SK-N-SH (cell line): ENCODE measurements at regions not wholly inside any gene's neighbourhood (a gene's known extent, or its start where the extent isn't known, plus 50 kb on each side); places are given as distances from the start of the nearest gene placed in this dataset.
"Not testable (repeated sequence)": the region's sequence is repeated elsewhere in the genome, so short reads cannot be mapped to it uniquely, and the experiment has no call there.

ENCODE experiments used
- EZH2phosphoT487 ChIP-seq: fragments of 200-600 bp; sonication (generic); IDR thresholded peaks from 2 replicates; pipeline ENCODE4 v1.6.1; 2017; ENCODE audit warnings: low read depth, mixed run types, mild to moderate bottlenecking, antibody characterized with exemption, moderate library complexity, borderline replicate concordance
- NRF1 ChIP-seq: IDR thresholded peaks from 2 replicates; pipeline ENCODE4 v1.6.1; 2012; ENCODE audit warnings: low read depth, mild to moderate bottlenecking, low read length
- POLR2AphosphoS5 ChIP-seq: IDR thresholded peaks from 2 replicates; pipeline ENCODE4 v1.6.1; 2012; ENCODE audit warnings: low read depth, low read length
- REST ChIP-seq: IDR thresholded peaks from 2 replicates; pipeline ENCODE4 v1.6.1; 2012; ENCODE audit warnings: mild to moderate bottlenecking, low read depth, low read length, moderate library complexity
- SIN3A ChIP-seq: IDR thresholded peaks from 2 replicates; pipeline ENCODE4 v1.6.1; 2012; ENCODE audit warnings: low read depth, mild to moderate bottlenecking, low read length, moderate library complexity, borderline replicate concordance
- USF2 ChIP-seq: fragments of 150-350 bp; IDR thresholded peaks from 2 replicates; pipeline ENCODE4 v1.6.1; 2017; ENCODE audit warnings: antibody characterized with exemption, low read length, low read depth, borderline replicate concordance
- YY1 ChIP-seq: IDR thresholded peaks from 2 replicates; pipeline ENCODE4 v1.4.0; 2012; ENCODE audit warnings: low read depth, mild to moderate bottlenecking

GRCh38 chr3:178211086-178211485, 325.1 kb upstream of the KCNMB2 start:
- TF ChIP-seq USF2, SIN3A, REST, EZH2phosphoT487, POLR2AphosphoS5, NRF1, YY1: not testable (repeated sequence)
